Fibroblast of skin of abdomen (primary cell): ENCODE measurements at regions not wholly inside any gene's neighbourhood (a gene's known extent, or its start where the extent isn't known, plus 50 kb on each side); places are given as distances from the start of the nearest gene placed in this dataset.

Experiments used
- DNase-seq: peaks from one replicate; pipeline ENCODE4 v3.0.0-alpha.2; 2013

DNA sequence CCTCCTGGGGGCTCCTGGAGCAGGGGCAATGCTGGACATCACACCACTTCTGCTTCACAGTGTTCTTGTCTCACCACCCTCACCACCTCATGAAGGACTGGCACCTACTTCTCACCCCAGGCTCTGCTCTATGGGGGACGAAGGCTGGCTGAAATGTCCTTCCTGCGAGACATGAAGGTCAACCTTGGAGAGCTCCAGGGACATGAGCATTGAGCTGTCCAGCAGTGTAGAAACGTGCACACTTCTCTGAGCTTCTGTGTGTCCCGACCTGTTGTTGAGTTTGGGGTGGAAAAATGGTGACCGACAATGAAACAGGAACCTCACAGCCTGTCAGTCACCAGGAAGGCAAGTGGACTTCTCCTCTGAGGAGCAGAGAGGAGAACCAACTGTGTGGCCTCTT, 68.6 kb upstream of the ADAMTS16 start:
- no peak for DNase-seq

DNA sequence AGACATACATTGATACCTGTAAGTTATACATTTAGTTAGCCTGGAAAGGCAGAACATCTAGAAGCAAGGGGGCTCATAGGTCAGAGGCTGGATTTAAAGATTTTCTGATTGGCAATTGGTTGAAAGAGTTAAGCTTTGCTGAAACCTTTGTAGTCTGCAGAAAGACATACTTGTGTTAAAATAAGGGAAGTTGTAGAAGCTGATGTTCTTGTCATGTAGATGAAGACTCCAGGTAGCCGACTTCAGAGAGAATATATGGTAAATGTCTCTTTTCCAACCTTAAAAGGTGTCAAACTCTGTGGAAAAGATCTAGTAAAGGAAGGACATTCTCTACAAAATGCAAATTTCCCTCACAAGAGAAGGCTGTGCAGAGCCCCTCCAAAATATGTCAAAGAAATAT, 62.9 kb upstream of the ADAMTS16 start:
- no peak for DNase-seq

DNA sequence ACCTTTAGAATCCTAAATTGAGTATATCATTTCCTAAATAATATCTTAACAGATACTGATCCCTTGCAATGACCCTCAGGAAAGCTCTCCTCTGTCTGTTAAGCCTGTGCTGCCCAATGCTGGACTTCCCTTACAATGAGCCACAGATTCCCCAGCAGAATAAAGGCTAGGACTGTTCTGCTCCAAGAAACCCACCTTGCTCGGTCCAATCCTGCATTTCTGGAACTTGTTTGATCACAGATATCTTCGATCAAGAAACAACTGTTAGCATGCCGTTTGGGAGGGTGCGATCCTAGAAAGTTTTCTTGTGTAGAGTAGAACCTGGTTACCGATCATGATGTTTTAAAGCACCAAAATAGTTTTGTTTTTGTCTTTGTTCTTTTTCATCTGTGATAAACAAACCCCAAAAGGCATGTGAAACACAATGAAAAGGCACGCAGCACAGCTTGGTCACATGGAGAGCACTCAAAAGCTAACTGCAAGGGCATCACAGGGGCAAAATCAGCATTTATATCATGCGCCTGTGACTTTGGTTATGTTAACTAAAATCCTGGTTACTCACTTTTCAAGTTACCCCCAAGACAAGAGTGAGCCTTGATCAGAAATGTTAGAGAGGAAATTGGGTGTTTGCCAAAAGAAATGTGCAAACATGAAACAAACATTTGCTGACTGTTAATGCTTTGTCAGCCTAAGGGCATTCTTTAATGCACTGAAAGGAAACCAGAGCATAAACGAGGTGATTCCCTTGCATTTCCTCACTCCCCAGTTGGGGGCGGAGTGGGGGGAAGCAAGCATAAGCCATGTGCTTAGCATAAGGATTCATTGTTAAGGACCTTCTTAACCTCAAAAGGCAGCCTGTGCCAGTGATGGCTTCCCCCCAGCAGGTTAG, 61.9 kb upstream of the ADAMTS16 start:
- DNase-seq = no peak

DNA sequence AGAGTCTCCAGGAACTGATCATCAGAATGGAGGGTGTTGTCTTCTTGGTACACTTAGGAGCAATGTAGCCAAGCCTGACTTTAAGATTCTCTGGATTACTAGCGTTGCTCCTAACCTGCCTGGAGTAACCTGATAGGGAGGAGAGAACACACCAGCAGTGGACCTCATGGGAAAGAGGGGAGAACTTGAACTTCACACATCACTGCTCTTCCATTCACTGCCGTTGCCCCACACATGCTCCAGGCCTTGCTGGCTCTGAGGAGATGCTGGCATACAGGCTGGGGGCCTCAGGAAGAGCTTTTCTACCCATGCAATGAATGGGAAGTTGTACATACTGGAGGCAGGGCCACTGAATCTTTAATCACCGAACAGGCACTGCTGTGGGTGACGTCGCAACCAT, 60.3 kb upstream of the ADAMTS16 start:
- DNase-seq = no peak

DNA sequence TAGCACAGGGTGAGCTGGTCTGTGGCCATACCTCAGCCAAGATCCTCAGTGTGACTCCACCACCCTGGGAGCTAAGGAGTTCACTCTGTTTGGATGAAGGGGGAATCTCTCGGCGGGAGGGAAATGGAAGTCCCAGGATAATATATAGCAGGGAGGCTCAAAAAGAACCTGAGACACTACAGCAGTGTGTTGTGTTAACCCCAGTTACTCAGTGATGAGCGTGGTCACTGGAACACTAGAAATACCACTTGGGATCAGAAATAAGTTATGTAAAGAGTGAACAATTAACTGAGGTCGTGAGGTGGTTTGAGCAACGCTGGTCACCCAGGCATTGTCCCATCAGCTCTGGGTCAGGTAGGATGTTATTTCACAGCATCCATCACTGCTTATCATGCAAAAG, 59.3 kb upstream of the ADAMTS16 start:
- DNase-seq = no peak

DNA sequence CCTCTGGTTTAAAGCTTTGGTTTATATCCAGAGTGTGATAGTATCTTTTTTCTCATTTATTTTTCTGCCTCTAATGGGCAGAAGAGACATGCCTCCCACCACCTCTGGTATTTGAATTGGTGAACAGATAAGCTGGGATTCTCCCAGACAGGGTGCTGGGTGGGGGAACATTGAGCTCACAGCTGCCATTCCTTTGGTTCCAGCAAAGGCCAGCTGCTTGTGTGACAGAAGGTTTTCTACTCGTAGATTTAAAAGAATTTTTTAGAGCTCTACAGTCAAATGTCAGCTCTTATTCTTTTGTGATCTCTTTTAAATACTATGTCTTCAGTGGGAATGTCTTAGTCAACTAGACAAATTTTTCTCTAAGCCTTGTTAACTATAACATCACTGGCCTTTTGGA, 54.7 kb upstream of the ADAMTS16 start:
- DNase-seq = no peak

DNA sequence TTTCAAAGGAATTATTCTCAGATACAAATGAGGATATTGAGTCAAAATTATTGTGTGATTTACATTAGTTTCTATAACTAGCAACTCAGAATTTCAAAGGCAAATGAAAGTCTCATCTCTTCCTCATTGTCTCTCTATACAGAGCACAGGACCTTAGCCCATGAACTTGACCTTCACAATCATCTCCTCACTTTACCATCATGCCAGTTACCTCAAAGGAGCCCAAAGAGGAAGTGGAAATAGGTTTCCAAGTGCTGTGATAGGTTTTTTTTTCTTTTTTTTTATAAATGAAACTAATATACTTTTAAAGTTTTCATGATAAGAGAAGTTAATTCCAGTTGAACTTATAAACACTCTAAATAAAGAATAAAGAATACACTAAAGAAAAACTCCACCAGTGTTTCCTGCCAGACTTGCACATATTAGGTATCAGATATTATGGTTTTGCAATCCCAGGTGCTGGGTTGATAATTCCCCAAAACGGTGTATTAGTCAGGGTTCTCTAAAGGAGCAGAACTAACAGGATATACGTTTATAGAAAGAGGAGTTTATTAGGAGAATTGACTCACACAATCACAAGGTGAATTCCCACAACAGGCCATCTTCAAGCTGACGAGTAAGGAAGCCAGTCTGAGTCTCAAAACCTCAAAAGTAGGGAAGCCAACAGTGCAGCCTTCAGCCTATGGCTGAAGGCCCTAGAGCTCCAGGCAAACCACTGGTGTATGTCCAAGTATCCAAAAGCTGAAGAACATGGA, 50.1 kb upstream of the ADAMTS16 start:
- DNase-seq = no peak
